Stimulated activated CD8-positive, alpha-beta memory T cell treated with anti-CD3 and anti-CD28 coated beads, Interleukin-7, amount 100 ng/mL, for 24 hours (primary cell): ENCODE measurements at regions not wholly inside any gene's neighbourhood (a gene's known extent, or its start where the extent isn't known, plus 50 kb on each side); places are given as distances from the start of the nearest gene placed in this dataset.

Source experiments
- DNase-seq: peaks from one replicate; pipeline ENCODE4 v3.0.0-alpha.2; 2020; ENCODE audit warnings: low read depth

DNA sequence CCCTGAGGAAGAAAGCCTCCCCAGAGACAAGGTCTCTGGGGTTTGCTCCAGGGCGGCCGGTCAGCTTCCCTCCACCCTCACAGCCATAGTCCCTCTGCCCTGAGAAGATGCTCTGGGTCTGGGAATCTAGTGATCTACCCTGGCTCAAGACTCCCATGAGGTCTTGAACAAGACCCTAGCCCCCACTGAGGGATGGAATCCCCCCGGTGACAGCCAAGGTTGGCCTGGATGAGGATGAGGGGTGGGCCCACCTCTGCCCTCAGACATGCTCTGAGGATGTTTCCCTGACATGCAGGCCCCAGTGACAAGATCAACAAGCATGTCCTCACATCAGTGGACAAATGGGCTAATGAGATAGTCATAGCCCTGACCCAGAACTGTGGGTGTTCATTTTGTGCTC, 138.6 kb downstream of the C5orf15 start:
- no peak for DNase-seq

DNA sequence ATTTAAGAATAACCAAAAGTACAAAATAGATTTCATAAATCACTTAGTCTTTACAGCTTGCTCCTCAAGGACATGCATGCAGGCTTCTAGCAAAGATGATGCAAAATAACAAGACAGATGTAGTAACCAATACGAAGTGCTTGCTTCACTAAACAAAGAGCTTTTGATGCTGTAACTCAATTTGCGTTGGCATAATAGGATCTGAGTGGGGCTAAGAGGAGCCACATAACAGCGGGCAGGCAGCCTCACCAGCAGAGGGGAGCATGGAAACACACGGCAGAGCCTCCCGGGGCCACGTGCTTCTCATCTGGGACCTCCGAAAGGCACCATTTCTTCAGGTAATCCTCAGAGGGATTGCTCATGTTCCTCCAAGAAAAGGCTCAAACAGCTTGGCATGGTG, 139.7 kb downstream of the C5orf15 start:
- DNase-seq, result no peak

DNA sequence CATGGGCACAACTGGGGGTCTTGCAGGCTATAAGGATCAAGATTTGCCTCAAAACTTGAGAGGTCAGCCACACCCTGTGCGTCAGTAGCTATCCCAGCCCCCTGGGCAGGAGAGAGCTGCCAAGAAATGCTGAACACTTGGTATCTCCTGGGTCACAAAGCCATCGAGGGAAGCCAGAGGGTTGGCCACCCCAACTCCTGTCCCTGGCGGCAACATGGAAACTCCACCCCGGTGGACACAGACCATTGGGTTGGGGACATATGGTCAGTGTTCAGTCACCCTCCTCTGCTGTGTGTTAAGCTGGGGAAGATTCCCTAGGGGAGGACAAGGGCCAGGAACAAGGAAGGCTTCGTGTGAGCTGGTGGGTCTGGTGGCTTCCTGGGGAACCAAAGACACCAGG, 140.6 kb downstream of the C5orf15 start:
- DNase-seq, result no peak

- DNase-seq, result no peak
These were observed 141.4 kb downstream of the C5orf15 start for GRCh38 chr5:133827011-133827410.

- no peak for DNase-seq
These were observed 142.7 kb downstream of the C5orf15 start for GRCh38 chr5:133825631-133826289.

DNA sequence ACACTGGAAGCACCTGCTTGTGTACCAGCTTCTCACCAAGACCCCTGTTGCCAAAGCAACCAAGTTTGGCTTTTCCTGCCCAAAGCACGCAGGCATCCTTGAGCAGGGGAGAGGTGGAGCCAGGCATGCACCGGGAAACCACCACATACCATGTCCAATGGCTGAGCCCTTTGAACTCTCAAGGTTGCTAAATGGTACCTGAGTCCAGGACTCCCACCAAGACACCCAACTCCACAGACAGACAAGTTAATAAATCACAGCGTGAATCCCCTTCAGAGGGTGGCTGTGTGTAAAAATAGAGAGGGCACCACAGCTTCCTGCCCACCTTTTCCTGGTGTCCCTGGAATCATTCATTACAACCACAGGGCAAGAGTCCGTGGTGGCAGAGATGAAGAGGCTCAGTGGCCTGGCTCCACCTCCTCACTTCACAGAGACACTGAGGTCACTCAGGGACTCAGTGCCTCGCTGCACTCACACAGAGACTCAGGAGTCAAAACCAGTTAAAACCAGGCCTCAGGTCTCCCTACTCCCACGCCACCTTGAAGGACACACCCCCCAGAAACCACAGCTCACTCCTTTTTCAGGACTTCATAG, 143.7 kb downstream of the C5orf15 start:
- DNase-seq, result no peak

GRCh38 chr5:133821889-133822288, 146.5 kb downstream of the C5orf15 start:
- DNase-seq, result no peak

DNA sequence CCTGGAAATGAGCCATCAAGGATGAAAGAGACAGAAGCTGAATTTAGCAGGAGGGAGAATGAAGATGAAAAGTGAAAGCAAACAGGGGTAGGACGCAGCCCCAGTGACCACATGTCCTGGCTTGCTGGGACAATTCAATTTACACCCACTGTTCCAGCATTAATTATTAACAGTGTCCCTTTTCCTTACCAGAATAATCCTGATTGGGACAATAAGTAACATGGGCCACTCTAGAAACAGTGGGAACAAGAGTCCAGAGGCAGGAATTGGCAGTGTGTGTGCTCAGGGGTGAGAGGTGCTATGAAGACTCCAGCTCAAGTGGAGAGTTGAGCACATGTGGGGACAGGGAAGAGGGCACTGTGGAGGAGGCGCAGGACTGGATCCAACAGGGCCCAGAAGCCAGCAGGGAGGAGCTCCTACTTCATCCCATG, 147.1 kb downstream of the C5orf15 start:
- DNase-seq, result no peak

DNA sequence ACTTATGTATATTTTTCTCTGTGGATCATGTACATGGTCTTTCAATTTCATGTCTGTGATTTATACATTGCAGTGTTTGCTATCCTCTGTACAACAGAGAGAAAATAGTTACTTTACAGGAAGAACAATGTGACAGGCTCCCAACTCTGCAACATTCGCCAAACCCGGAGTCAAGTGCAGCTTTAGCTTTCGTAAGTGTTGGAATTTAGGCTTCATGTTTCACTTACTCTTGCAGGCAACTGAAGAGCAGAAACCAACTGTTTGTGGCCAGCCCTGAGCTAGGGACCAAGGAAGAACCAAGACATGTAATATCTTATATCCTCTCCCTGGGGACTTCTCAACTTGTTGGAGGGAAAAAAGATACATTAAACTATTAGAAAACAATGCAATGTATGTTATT, 147.9 kb downstream of the C5orf15 start:
- no peak for DNase-seq

DNA sequence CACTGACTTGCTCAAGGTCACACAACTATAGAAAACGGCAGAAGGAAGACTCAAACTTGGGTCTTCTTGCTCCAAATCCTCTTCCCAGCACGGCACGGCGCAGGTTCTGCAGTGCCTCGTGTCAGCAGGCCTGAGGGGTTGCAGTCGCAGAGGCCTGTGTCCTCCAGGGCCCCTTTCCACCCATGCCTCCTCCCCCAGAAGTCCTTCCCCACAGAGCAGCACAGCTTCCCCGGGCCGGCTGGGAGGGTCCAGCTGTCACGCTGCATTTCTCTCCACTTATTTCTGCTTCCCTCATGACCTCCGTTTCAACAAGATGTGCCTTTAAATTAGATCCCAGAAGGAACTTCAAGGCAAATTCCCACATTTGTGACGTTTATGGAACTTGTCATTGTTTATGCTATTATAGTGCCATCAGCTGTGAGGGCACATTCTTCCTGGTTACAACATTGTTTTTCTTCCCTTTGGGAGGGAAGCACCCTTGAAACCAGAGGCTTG, 148.4 kb downstream of the C5orf15 start:
- DNase-seq, result no peak

- no peak for DNase-seq
These were observed 149.4 kb downstream of the C5orf15 start for GRCh38 chr5:133818869-133819600.

GRCh38 chr5:133818031-133818431, 150.4 kb downstream of the C5orf15 start:
- no peak for DNase-seq

DNA sequence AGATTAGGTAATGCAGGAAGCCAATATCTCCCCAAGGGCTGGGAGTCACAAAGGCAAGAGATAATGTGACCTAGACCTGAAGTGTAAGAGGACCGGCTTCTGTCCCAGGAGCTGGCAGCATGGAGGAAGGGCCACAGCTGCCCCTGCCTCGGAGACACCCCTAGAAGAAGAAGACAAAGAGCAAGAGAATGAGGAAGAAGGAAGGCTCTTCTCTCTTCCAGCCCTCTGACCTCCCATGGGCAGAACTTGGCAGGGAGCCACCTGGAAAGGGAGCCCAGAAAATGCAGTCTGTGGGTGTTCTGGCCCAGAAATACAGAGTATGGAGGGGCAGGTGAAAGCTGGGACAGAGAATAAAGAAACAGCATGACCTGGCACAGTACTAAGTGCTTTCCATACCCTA, 151.0 kb downstream of the C5orf15 start:
- DNase-seq, result no peak

GRCh38 chr5:133816791-133817190, 151.6 kb downstream of the C5orf15 start:
- DNase-seq, result no peak

GRCh38 chr5:133814152-133814551, 154.3 kb downstream of the C5orf15 start:
- no peak for DNase-seq

DNA sequence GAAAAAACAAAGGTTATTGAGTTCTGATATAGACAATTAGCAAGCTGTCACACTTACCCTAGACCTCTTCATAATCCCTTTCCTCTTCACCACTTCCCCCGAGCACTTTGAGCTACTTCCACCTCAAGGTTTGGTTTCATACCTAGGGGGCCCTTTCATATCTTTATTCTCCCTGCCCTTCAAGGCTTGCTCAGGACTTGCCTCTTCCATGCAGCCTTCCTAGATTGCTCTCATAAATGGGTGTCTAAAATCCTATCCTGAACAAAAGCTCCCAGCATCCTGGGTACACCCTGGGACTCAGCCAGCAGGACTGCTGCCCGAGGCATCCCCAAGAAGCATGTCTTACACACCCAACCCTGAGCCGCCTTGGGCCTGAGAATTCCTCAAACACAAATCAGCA, 157.3 kb downstream of the C5orf15 start:
- no peak for DNase-seq

DNA sequence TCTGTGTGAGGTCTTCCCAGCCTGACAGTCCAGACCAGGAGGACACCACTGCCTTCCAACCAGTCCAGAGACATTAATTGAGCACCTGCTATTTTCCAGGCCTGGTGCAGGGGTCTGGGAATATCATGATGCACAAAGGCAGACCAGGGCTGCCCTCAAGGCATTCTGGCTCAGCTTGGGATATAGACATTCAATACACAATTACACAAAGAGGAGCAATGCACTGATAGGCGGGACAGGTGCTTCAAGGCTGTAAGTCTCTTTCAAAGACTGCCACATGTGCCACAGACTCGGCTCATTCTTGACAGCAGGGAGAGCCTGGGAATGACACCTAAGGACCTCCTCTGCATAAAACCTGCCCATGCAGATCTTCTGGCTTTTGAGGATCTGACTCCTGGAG, 158.6 kb downstream of the C5orf15 start:
- DNase-seq, result no peak

- DNase-seq, result no peak
These were observed 161.1 kb downstream of the C5orf15 start for GRCh38 chr5:133807348-133807747.

- DNase-seq, result no peak
These were observed 161.6 kb downstream of the C5orf15 start for GRCh38 chr5:133806847-133807246.

DNA sequence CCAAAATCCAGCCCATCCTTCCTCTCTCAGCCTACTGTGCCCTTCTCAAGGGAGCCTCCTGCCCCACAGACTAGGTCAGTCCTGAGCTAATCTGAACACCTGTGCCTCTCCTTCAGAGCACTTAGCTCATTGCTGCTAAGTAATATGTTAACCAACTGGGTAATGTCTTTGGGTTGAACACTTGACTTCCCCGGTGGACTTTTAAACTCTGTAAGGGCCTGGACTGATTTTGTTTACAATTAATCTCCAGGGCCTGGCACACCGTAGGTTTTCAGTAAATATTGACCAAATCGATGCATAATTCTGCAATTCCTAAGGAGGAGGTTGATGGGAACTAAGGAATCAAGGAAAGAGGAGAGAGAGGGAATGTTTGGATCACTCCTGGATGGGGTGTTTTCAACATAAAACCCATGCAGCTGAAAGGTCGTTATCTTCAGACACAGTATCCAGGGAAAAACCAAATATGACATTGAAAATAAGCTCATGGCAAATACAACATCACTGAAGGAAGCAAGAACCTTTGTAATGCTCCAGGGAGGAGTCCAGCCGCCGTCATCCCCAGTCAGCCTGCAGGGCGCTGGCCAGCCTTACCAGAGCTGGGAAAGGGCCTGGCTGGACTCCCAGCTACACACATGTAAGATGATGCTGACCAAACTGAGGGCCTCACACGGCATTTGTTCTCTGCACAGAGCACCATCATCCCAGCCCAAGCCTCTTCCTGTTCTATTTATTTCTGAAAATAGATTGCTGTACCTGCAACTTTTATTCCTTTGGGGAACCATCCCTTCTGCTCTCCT, 166.3 kb downstream of the C5orf15 start:
- no peak for DNase-seq

DNA sequence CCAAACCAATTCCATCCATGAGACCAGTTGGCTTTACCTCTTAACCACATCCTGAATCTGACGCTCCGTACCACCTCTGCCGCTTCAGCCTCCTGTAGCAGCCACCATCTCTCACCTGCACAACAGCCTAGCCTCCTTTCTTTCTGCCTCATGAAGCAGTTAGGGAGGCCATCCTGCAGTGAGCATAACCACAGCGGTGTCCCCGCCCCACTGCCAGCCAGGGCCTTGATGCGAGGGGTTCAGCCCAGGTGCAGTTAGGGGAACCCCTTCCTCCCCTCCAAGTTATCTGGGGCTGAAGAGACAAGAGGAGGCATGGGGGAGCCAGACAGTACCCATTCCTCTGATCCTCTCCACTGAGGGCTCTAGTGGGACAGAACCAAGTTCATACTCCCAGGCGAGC, 167.0 kb downstream of the C5orf15 start:
- DNase-seq, result no peak

DNA sequence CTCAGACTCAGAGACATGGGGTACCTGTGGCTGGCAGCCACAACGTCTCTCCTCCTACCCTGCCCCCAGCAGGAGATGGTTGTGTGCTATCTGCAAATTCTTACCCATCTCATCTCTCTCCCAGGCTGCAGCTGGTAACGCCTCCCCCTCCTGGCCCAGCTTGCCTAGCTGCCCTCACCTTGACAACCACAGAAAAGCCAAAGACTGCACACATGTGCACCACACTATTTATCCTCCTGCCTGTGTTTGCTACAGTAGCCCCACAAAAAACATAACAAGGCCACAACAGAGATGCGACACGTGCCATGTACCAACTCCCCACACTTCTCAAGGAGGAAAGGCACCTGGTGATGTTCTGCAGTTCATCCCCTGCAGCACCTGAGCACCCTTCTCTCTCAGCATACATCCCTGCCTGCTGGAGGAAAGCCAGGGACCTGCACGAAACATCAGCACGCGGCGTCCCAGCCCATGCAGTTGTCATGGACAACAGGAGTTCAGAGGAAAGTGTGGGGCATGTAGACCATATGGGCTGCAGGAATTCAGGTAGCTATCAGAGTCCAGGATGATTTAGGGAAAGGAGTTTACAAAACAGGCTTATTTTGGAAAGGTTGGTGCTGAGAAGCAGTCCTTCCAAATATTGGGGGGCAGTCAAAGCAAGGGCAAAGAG, 168.7 kb downstream of the C5orf15 start:
- DNase-seq, result no peak
